Transverse colon (tissue), 4 donors: ENCODE measurements at regions not wholly inside any gene's neighbourhood (a gene's known extent, or its start where the extent isn't known, plus 50 kb on each side); places are given as distances from the start of the nearest gene placed in this dataset.

Source experiments
- EP300 ChIP-seq: sonication (generic); formaldehyde crosslinking; IDR thresholded peaks from one replicate; pipeline ENCODE4 v1.6.1; 2017; ENCODE audit warnings: antibody characterized with exemption, low read depth
- POLR2A ChIP-seq: fragments of 450-650 bp; IDR thresholded peaks from one replicate; pipeline ENCODE4 v1.6.1; 2016; ENCODE audit warnings: antibody characterized with exemption, mild to moderate bottlenecking, moderate library complexity
- POLR2AphosphoS5 ChIP-seq, 3 donors: sonication (generic); formaldehyde crosslinking; IDR thresholded peaks; one replicate each; pipeline ENCODE4 v1.6.1; 2016; ENCODE audit warnings: antibody characterized with exemption in 3 of 3
- TF ChIP-seq, protein P1 (sequence below), 5 experiments: fragments of 200-600 bp in 3 of 5; fragments of 450-650 bp in 2 of 5; sonication (generic) in 3 of 5; IDR thresholded peaks; 1 replicate in 2 of 5; 2 replicates in 3 of 5; pipeline ENCODE4 v1.5.1; 2016 to 2017; ENCODE audit warnings: antibody characterized with exemption in 5 of 5, inconsistent platforms in 3 of 5, mild to moderate bottlenecking in 2 of 5, moderate library complexity in 1 of 5

DNA sequence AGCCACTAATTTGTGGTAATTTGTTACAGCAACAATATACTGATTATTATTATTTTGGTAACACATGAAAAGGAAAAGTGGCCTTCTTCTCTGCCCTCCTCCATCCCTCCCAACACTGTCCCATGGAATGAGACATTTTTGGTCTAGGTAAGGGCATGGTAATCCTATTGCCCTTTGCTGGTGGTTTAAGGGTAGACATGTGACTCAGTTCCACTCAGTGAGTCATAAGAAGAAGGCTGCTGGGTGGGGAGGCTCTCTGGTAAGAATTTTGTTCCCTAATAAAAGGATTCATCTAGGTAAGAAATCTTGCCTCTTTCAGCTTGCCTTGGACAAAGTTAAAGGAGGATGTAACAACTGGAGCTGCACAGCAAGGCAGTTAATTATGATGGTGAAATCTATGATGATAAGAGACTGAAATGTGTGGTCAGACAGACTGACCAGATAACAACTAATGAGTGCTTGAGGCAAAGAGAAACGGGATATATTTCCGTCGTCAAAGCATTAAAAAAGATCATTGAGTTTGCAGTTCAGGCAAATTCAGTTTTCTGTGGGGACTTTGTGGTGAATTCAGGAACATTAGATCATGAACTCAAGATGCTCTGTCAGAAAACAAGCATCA lies 232.0 kb upstream of the KCNK2 start:
- TF ChIP-seq EP300 (no peak), POLR2A (no peak), POLR2AphosphoS5 (IDR thresholded peaks at IDR 0.05) (no peak)
- TF ChIP-seq, protein P1, sequence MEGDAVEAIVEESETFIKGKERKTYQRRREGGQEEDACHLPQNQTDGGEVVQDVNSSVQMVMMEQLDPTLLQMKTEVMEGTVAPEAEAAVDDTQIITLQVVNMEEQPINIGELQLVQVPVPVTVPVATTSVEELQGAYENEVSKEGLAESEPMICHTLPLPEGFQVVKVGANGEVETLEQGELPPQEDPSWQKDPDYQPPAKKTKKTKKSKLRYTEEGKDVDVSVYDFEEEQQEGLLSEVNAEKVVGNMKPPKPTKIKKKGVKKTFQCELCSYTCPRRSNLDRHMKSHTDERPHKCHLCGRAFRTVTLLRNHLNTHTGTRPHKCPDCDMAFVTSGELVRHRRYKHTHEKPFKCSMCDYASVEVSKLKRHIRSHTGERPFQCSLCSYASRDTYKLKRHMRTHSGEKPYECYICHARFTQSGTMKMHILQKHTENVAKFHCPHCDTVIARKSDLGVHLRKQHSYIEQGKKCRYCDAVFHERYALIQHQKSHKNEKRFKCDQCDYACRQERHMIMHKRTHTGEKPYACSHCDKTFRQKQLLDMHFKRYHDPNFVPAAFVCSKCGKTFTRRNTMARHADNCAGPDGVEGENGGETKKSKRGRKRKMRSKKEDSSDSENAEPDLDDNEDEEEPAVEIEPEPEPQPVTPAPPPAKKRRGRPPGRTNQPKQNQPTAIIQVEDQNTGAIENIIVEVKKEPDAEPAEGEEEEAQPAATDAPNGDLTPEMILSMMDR (IDR thresholded peaks at IDR 0.05) = no peak
